GM18508 (cell line): ENCODE measurements at regions not wholly inside any gene's neighbourhood (a gene's known extent, or its start where the extent isn't known, plus 50 kb on each side); places are given as distances from the start of the nearest gene placed in this dataset.
"Not testable (repeated sequence)": the region's sequence is repeated elsewhere in the genome, so short reads cannot be mapped to it uniquely, and the experiment has no call there.

Experiments
- ATAC-seq: cut with Tn5 transposase; IDR thresholded peaks from one replicate; pipeline ENCODE4 v1.9.1; 2021; ENCODE audit warnings: moderate number of reproducible peaks; ENCODE audit not compliant: insufficient read depth, unreplicated experiment

DNA sequence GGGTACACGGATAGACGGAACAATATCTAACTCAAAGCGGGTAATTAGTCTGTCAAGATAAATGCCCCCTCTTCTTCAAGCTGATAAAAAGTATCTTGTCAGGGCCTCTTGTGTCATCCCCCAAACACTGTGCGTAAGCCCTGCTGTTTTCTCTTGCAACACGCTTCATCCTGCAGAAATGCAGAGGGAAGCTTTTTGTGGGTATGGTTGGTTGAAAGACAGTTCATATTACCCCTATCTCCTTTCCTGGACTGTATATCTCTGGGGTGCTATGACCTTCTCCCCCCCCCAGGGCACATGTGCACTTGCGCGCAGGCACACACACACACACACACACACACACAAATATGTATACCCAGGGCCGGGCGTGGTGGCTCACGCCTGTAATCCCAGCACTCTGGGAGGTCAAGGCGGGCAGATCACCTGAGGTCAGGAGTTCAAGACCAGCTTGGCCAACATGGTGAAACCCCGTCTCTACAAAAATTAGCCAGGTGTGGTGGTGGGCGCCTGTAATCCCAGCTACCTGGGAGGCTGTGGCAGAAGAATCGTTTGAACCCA lies 143.6 kb upstream of the CITED2 start:
- ATAC-seq = not testable (repeated sequence)

DNA sequence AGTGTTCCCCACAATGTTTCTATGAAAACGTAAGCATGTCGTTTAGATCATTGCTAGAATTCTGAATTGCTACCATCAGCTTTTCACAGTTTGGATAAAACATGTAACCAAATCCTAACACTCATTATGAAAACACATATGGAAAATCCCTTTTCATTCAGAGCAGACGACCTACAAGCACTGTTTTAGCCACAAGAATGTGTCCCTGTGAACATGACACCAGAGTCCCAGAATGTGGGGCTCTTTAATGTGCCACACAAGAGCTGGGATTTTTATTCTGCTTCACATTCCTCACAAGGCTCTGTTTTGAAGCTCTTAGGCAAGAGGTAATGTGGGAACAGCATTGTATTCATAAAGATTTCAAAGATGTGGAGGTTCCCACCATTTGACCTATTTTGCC lies 141.1 kb upstream of the CITED2 start:
- no peak for ATAC-seq

- ATAC-seq = no peak
These were observed 140.4 kb upstream of the CITED2 start for GRCh38 chr6:139514819-139515218.

- no peak for ATAC-seq
These were observed 135.8 kb upstream of the CITED2 start for GRCh38 chr6:139510040-139510790.

DNA sequence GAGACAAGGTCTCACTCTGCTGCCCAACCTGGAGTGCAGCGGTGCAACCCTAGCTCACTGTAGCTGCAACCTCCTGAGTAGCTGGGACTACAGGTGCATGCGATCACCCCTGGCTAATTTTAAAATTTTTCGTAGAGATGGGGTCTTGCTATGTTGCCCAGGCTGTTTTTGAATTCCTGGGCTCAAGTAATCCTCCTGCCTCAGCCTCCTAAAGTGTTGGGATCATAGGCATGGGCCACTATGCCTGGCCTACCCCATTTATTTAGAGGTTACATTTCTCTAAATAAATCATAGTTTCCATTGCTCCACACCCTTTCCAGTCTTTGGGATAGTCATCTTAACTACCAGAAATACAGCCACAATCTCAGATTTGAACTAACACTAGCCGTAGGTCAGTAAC lies 134.7 kb upstream of the CITED2 start:
- no peak for ATAC-seq

- ATAC-seq = no peak
These were observed 134.1 kb upstream of the CITED2 start for GRCh38 chr6:139508576-139508975.

GRCh38 chr6:139508023-139508422 lies 133.6 kb upstream of the CITED2 start:
- ATAC-seq = no peak

GRCh38 chr6:139500977-139501376 lies 126.5 kb upstream of the CITED2 start:
- ATAC-seq = no peak

DNA sequence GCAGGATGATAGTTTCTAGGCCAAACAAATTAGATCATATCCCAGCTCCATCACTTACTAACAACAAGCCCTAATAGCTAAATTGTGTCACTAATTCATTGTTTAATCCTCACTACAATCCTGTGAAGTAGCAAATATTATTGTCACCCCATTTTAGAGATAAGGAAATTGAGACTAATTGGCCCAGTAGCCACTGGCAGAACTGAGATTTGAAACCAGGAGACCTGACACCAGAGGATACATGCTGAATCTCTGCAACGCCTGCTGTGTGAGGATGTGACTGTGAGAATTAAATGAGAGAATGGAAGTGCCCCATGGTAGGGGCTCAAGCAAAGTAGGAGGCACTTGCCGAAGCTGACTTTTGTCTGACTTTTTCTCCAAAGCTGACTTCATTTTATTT lies 124.3 kb upstream of the CITED2 start:
- no peak for ATAC-seq

DNA sequence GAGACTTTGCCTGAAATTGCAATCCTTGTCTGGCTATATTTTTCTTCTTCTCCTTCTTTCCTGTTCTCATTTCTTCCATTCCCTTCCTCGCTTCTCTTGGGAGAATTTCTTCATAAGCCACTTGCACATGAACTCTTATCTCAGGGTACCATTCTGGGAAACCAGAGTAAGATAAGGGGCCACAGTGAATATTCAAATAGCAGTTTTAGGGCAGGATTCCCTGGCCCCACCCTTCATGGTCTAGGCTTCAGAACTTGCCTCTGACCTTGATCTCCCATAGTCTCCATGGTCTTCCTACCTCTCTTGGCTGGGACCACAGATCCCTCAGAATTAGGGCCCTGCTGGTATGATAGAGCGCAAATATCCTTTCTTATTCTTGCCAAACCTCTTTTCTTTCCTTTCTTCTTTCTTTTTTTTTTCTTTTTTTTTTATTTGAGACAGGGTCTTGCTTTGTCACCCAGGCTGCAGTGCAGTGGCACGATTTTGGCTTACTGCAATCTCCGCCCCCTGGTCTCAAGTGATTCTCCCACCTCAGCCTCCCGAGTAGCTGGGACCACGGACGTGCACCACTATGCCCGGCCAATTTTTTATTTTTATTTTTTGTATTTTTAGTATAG lies 123.0 kb upstream of the CITED2 start:
- no peak for ATAC-seq

- ATAC-seq = no peak
These were observed 122.4 kb upstream of the CITED2 start for GRCh38 chr6:139496654-139497344.

DNA sequence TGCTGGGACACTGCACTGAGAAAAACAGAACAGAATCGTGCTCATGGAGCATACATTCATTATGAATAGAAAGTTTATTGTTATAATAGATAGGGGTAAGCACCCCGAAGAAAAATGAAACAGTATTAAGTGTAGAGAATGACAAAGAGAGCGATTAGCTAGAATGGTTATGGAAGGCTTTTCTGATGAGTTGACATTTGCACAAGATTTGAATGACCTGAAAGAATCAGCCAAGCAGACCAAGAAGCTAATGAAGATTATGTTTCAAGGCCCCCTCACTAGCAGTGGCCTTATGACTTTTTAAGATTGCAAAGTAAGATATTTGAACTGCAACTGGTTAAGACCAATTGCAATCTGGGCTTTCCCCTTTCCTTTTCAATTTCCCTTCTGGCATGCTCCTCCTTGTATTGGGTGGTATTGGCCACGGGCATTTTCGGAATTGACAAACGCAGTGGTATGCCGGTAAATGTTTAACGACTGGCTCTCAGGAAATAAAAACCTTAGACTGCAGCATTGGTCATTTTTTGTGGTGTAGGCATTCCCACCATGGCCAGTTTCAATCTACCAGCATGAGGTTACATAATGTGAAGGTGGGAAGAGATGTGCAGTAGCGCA lies 120.0 kb upstream of the CITED2 start:
- no peak for ATAC-seq

DNA sequence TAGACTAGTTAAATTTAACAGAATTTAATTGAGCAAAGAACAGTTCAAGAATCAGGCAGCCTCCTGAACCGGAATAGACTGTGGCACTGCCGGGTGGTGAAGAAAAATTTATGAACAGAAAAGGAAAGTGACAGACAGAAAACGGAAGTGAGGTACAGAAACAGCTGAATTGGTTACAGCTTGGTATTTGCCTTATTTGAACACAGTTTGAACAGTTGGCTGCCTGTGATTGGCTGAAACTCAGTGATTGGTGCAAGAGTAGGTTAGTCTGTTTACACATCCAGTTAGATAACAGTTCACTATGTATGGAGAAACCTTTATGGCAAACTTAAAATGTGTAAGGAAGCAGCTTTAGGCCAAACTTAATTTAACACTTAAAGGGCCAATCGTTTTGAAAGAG lies 116.0 kb upstream of the CITED2 start:
- peak; percentile 85 for ATAC-seq

DNA sequence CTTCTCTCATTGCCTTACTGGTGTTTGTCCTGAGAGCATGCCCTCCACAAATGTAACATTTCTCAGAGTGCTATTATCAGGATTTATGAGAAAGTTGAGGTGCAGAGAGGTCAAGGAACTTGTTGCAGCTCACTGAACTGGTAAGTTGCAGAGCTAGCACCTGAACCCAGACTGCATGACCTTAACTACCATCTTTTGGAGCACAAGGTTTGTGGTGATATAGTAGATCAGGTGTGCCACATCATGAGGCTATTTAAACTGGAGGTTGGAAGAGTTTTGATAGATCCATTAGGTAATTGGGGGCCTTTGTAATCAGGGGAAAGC lies 112.0 kb upstream of the CITED2 start:
- ATAC-seq = no peak

DNA sequence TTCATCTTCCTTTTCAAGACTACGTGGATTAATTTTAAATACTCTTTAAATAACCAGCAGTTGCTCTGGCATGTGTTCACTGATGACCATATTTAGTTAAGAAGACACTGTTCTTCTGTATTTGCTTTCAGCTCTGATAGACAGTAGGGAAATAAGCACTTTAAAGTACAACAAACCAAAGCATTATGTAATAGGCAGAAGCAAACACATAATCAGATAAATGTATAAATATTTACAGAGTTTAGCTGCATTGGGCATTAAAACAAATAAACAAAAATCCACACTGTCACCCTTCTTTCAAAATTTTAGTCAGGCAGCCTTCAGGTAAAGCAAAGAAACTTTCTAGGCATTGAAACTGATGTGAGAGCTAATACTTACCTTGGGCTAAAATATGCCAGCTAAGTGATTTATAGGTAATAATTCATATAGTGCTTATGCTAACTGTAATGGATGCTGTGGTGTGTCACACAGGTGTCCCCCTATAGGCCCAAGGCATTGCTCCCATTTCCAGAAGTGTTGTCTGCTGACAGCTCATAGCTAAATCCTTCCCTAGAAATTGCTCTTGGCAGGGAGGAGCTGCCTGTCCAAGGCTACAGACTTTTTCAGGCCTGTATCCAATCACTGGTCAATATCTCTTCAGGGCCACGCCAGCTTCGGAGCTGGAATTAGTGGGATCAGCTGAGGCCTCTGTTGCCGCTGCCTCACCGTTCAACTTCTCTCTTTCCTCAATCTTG lies 111.5 kb upstream of the CITED2 start:
- no peak for ATAC-seq

- no peak for ATAC-seq
These were observed 110.7 kb upstream of the CITED2 start for GRCh38 chr6:139485185-139485584.

- ATAC-seq = no peak
These were observed 108.6 kb upstream of the CITED2 start for GRCh38 chr6:139483079-139483478.

DNA sequence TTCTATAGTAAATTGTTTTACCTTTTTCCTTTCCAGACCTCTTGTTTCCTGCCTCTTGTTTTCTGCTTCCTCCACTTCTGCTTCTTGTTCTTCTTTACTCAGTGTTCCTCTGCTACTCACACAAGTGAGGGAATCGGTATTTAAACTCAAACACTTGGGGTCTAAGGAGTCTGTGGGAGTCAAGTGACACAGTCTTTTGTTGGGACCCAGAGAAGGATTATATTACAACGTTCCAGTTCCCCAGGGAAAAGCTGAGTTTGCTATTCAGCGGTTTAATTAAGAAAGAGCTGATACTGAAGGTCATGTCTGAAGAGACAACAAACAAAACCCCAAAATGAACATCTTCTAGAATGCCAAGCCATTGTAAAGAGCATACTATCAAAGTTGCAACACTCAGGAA lies 107.8 kb upstream of the CITED2 start:
- no peak for ATAC-seq

DNA sequence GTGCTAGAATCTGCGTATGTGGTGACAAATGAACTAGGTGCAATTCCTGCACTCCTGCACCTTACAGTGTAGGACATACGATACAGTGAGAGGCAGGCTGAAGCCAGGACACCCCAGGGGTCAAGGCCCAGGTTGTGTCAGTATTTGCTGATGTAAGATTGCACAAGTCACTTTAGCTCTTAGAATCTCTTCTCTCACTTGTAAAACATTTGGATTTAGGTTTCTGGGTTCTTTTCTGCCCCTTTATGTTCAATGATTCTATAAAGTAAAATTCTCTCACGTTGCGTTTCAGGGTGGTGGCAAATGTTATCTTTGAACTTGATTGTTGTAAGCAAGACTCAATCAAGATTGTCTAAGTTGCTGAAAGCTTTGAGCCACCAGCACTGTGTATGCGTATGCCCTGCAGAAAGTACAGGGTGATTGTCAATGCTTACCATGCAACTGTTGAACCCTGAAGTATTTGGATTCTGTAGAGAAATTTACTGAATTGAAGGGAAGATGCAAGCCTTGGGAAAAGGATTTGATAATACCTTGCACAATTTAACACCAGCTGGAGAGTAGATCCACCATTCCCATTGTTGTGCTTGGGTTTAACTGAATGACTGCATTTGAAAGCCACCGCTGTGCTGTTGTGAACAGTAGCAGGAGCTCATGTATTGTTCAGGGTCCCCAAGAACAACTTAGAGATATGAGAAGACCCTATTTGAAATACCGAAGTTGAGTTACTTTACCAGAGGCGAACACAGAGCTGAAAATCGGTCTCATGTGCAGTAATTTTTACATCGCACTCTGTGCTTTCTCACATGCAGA lies 106.1 kb upstream of the CITED2 start:
- ATAC-seq = no peak
